ENCODE measurements at regions not wholly inside any gene's neighbourhood (a gene's known extent, or its start where the extent isn't known, plus 50 kb on each side); places are given as distances from the start of the nearest gene placed in this dataset.

GRCh38 chr16:54509456-54509855 lies 222.9 kb upstream of the IRX3 start:
- peak in 2 of 6 donors; percentile 17 to 54 for DNase-seq (ENCODE audit: low read depth in 4 of 6, low spot score in 6 of 6)
- Histone ChIP-seq H3K4me1 (ENCODE audit: control insufficient read depth, insufficient read depth, low read length) (peaks cover 25% of the 10 kb centered on the region), H3K9me3 (ENCODE audit: control insufficient read depth, insufficient read depth, low read length) (no peaks in the 10 kb centered on the region), H3K27ac (ENCODE audit: low read depth, low read length) (no peak overlapping the region), H3K36me3 (ENCODE audit: control insufficient read depth, insufficient read depth, low read length) (no peaks in the 10 kb centered on the region), H3K27me3 (ENCODE audit: control insufficient read depth, insufficient read depth, low read length) (peaks cover 36% of the 10 kb centered on the region), H3K4me3 (ENCODE audit: low read depth, low read length) (no peak overlapping the region)
- WGBS (ENCODE audit: insufficient coverage), result 81% methylated on average over 9 of the region's 11 CpGs

DNA sequence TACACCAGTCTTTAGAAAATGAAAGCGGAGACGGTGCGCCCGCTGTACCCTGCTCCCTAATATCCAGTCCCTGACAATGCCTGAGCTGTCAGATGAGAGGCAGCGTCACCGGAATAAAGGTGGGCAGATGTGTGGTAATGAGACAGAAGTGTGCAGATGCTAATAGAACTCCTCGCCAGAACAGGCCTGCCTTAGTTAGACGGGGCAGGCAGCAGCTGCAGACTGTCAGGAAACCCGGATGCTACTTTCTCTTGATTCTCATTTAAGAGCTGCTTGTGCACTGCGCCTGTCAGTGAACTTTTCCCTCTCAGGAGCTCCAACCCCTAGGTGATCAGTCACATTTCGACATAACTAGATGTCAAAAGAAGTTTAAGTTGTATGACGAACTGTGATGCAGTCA lies 221.8 kb upstream of the IRX3 start:
- 82% methylated on average over 7 of the region's 12 CpGs for WGBS (ENCODE audit: insufficient coverage)
- no peaks in the 10 kb centered on the region for H3K9me3 ChIP-seq (ENCODE audit: control insufficient read depth, insufficient read depth, low read length)
- peak in 2 of 6 donors; percentile 22 to 59 for DNase-seq (ENCODE audit: low read depth in 4 of 6, low spot score in 6 of 6)
- peaks cover 25% of the 10 kb centered on the region for H3K4me1 ChIP-seq (ENCODE audit: control insufficient read depth, insufficient read depth, low read length)
- H3K27ac ChIP-seq (ENCODE audit: low read depth, low read length), result no peak overlapping the region
- peaks cover 29% of the 10 kb centered on the region for H3K27me3 ChIP-seq (ENCODE audit: control insufficient read depth, insufficient read depth, low read length)
- H3K36me3 ChIP-seq (ENCODE audit: control insufficient read depth, insufficient read depth, low read length), result no peaks in the 10 kb centered on the region
- no peak overlapping the region for H3K4me3 ChIP-seq (ENCODE audit: low read depth, low read length)

- 0% methylated on average over 4 of the region's 11 CpGs for WGBS (ENCODE audit: insufficient coverage)
- Histone ChIP-seq H3K27ac (ENCODE audit: low read depth, low read length) (no peak overlapping the region), H3K27me3 (ENCODE audit: control insufficient read depth, insufficient read depth, low read length) (peaks cover 24% of the 10 kb centered on the region), H3K36me3 (ENCODE audit: control insufficient read depth, insufficient read depth, low read length) (no peaks in the 10 kb centered on the region), H3K4me1 (ENCODE audit: control insufficient read depth, insufficient read depth, low read length) (peaks cover 17% of the 10 kb centered on the region), H3K9me3 (ENCODE audit: control insufficient read depth, insufficient read depth, low read length) (no peaks in the 10 kb centered on the region), H3K4me3 (ENCODE audit: low read depth, low read length) (no peak overlapping the region)
- DNase-seq (ENCODE audit: low read depth in 4 of 6, low spot score in 6 of 6), result peak in 2 of 6 donors; percentile 64 to 74
Measured at GRCh38 chr16:54506741-54507500, 220.3 kb upstream of the IRX3 start.

DNA sequence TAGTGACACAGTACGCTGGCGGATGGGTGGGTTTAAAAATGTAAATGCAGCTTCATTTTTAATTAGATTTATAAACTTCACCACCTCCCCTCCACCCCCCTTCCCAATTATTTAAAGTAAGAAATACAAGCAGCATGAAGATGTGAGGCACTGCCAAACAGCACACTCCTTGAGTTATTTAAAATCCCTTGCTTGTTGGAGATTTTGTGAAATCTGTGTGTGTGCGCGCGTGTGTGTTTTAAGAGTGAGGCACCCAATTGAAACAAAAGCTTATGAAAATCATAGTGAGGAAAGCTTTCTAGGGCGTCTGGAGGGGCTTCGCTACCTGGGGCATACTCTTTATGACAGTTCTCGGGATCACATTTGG lies 219.6 kb upstream of the IRX3 start:
- DNase-seq (ENCODE audit: low read depth in 4 of 6, low spot score in 6 of 6), result peak in 2 of 6 donors; percentile 50 to 55
- no peaks in the 10 kb centered on the region for H3K9me3 ChIP-seq (ENCODE audit: control insufficient read depth, insufficient read depth, low read length)
- peaks cover 24% of the 10 kb centered on the region for H3K27me3 ChIP-seq (ENCODE audit: control insufficient read depth, insufficient read depth, low read length)
- no peaks in the 10 kb centered on the region for H3K36me3 ChIP-seq (ENCODE audit: control insufficient read depth, insufficient read depth, low read length)
- H3K27ac ChIP-seq (ENCODE audit: low read depth, low read length), result no peak overlapping the region
- H3K4me1 ChIP-seq (ENCODE audit: control insufficient read depth, insufficient read depth, low read length), result peaks cover 17% of the 10 kb centered on the region
- H3K4me3 ChIP-seq (ENCODE audit: low read depth, low read length), result no peak overlapping the region
- 77% methylated on average over 5 of the region's 8 CpGs for WGBS (ENCODE audit: insufficient coverage)

- H3K4me1 ChIP-seq (ENCODE audit: control insufficient read depth, insufficient read depth, low read length), result peaks cover 17% of the 10 kb centered on the region
- H3K27ac ChIP-seq (ENCODE audit: low read depth, low read length), result no peak overlapping the region
- no peak overlapping the region for H3K4me3 ChIP-seq (ENCODE audit: low read depth, low read length)
- 40% methylated on average over 2 of the region's 10 CpGs for WGBS (ENCODE audit: insufficient coverage)
- H3K27me3 ChIP-seq (ENCODE audit: control insufficient read depth, insufficient read depth, low read length), result peaks cover 21% of the 10 kb centered on the region
- H3K9me3 ChIP-seq (ENCODE audit: control insufficient read depth, insufficient read depth, low read length), result no peaks in the 10 kb centered on the region
- no peaks in the 10 kb centered on the region for H3K36me3 ChIP-seq (ENCODE audit: control insufficient read depth, insufficient read depth, low read length)
- DNase-seq (ENCODE audit: low read depth in 4 of 6, low spot score in 6 of 6), result peak in 2 of 6 donors; percentile 17 to 18
Measured at GRCh38 chr16:54505549-54506213, 219.1 kb upstream of the IRX3 start.

DNA sequence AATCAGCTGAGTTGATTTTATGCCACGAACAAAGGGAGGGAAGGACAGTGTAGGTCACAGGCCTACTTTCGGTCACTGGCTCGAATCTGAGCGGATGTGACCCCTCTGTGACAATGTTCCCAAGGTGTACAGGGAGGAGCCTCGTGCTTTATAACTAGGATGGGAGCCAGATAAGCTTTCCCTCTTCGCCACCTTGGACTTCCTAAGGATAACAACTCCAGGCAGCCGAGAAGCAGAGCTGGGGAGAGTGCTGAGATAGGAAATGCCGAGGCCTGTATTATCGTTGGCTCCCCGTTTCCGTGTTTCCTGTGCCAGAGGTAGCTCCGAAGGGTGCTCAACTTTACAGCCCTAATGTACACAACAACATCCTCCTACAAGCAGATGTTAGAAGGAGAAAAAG lies 217.8 kb upstream of the IRX3 start:
- DNase-seq (ENCODE audit: low read depth in 4 of 6, low spot score in 6 of 6), result peak in 2 of 6 donors; percentile 26 to 43
- no peaks in the 10 kb centered on the region for H3K36me3 ChIP-seq (ENCODE audit: control insufficient read depth, insufficient read depth, low read length)
- peaks cover 17% of the 10 kb centered on the region for H3K4me1 ChIP-seq (ENCODE audit: control insufficient read depth, insufficient read depth, low read length)
- WGBS (ENCODE audit: insufficient coverage), result 54% methylated on average over 4 of the region's 12 CpGs
- H3K27me3 ChIP-seq (ENCODE audit: control insufficient read depth, insufficient read depth, low read length), result peaks cover 17% of the 10 kb centered on the region
- H3K4me3 ChIP-seq (ENCODE audit: low read depth, low read length), result no peak overlapping the region
- no peaks in the 10 kb centered on the region for H3K9me3 ChIP-seq (ENCODE audit: control insufficient read depth, insufficient read depth, low read length)
- no peak overlapping the region for H3K27ac ChIP-seq (ENCODE audit: low read depth, low read length)

DNA sequence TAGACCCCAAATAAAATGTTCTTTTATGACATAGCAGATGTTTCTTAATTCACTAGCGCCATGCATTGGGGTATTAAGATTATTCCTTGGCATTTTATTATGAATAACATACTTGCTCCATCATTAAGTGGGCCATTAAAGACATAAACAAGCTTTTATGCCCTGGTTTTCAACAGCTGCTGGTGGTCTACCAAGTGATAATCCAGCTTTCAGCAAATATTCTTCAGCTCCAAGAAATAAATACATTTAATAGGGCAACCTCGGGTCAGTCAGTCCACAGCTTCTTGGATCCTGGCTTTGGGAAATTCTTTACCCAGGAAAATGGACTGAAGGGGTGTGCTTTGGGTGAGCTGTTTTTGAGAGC lies 217.3 kb upstream of the IRX3 start:
- Histone ChIP-seq H3K4me1 (ENCODE audit: control insufficient read depth, insufficient read depth, low read length) (peaks cover 17% of the 10 kb centered on the region), H3K4me3 (ENCODE audit: low read depth, low read length) (no peak overlapping the region), H3K27me3 (ENCODE audit: control insufficient read depth, insufficient read depth, low read length) (peaks cover 14% of the 10 kb centered on the region), H3K27ac (ENCODE audit: low read depth, low read length) (no peak overlapping the region), H3K36me3 (ENCODE audit: control insufficient read depth, insufficient read depth, low read length) (no peaks in the 10 kb centered on the region), H3K9me3 (ENCODE audit: control insufficient read depth, insufficient read depth, low read length) (no peaks in the 10 kb centered on the region)
- no CpG with 5 or more reads among the region's 2 CpGs for WGBS (ENCODE audit: insufficient coverage)
- peak in 1 of 6 donors; percentile 61 for DNase-seq (ENCODE audit: low read depth in 4 of 6, low spot score in 6 of 6)

- no CpG with 5 or more reads among the region's 9 CpGs for WGBS (ENCODE audit: insufficient coverage)
- H3K9me3 ChIP-seq (ENCODE audit: control insufficient read depth, insufficient read depth, low read length), result no peaks in the 10 kb centered on the region
- H3K4me3 ChIP-seq (ENCODE audit: low read depth, low read length), result no peak overlapping the region
- H3K27ac ChIP-seq (ENCODE audit: low read depth, low read length), result no peak overlapping the region
- DNase-seq (ENCODE audit: low read depth in 4 of 6, low spot score in 6 of 6), result peak in 2 of 6 donors; percentile 78 to 82
- H3K27me3 ChIP-seq (ENCODE audit: control insufficient read depth, insufficient read depth, low read length), result peaks cover 11% of the 10 kb centered on the region
- H3K4me1 ChIP-seq (ENCODE audit: control insufficient read depth, insufficient read depth, low read length), result peaks cover 16% of the 10 kb centered on the region
- H3K36me3 ChIP-seq (ENCODE audit: control insufficient read depth, insufficient read depth, low read length), result no peaks in the 10 kb centered on the region
Measured at GRCh38 chr16:54503011-54503855, 216.6 kb upstream of the IRX3 start.

DNA sequence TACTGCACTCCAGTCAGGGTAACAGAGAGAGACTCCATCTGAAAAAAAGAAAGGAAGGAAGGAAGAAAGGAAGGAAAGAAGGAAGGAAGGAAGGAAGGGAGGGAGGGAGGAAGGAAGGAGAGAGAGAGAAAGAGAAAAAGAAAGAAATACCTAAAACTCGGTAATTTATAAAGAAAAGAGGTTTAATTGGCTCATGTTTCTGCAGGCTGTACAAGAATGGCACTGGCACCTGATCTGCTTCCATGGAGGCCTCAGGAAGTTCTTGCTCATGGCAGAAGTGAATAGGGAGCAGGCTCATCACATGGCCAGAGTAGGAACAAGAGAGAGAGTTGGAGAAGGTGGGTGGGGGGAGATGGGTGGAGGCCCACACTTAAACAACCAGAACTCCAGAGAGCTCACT lies 215.2 kb upstream of the IRX3 start:
- 100% methylated on average over 1 of the region's 1 CpG for WGBS (ENCODE audit: insufficient coverage)
- DNase-seq (ENCODE audit: low read depth in 4 of 6, low spot score in 6 of 6), result no peak

More for the DNA sequence above, 215.2 kb upstream of the IRX3 start:
- Histone ChIP-seq H3K9me3 (ENCODE audit: control insufficient read depth, insufficient read depth, low read length) (peaks cover 6% of the 10 kb centered on the region), H3K36me3 (ENCODE audit: control insufficient read depth, insufficient read depth, low read length) (no peaks in the 10 kb centered on the region), H3K4me1 (ENCODE audit: control insufficient read depth, insufficient read depth, low read length) (peaks cover 6% of the 10 kb centered on the region), H3K27ac (ENCODE audit: low read depth, low read length) (no peak overlapping the region), H3K27me3 (ENCODE audit: control insufficient read depth, insufficient read depth, low read length) (peaks cover 4% of the 10 kb centered on the region), H3K4me3 (ENCODE audit: low read depth, low read length) (no peak overlapping the region)

Measured in spinal cord (tissue), 9 donors.